OCI-LY1 (cell line): ENCODE measurements at regions not wholly inside any gene's neighbourhood (a gene's known extent, or its start where the extent isn't known, plus 50 kb on each side); places are given as distances from the start of the nearest gene placed in this dataset.

Experiments used
- EZH2 ChIP-seq: fragments of 200-600 bp; sonication (generic), shearing (Covaris generic); IDR thresholded peaks from 2 replicates; pipeline ENCODE4 v1.8.0; 2017; ENCODE audit warnings: borderline replicate concordance, mixed run types, mild to moderate bottlenecking, antibody characterized with exemption, low read length, moderate library complexity, mixed read lengths
- TF ChIP-seq, protein P1 (sequence below): fragments of 200-600 bp; sonication (generic), shearing (Covaris generic); IDR thresholded peaks from 2 replicates; pipeline ENCODE4 v1.5.1; 2017; ENCODE audit warnings: mild to moderate bottlenecking, antibody characterized with exemption, low read length, moderate library complexity, mixed read lengths

DNA sequence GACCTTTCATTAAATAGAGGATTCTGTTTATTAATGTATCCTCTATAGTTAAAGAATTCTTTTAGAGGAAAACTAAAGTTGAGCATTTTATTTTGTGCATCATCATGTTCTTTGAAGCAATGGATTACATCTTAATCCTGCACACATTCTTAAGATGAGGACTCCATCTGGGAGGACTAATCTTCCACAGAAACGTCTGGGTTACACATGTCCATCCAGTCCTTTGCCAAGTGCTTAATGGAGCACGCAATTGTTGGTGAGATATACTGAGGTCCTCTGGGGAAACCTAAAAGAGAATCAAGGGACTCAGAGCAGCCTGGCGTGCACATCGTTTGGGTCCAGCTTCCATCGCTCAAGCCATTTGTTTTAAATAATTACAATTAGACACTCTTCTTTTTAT lies 115.1 kb upstream of the SFRP2 start:
- TF ChIP-seq, protein P1, sequence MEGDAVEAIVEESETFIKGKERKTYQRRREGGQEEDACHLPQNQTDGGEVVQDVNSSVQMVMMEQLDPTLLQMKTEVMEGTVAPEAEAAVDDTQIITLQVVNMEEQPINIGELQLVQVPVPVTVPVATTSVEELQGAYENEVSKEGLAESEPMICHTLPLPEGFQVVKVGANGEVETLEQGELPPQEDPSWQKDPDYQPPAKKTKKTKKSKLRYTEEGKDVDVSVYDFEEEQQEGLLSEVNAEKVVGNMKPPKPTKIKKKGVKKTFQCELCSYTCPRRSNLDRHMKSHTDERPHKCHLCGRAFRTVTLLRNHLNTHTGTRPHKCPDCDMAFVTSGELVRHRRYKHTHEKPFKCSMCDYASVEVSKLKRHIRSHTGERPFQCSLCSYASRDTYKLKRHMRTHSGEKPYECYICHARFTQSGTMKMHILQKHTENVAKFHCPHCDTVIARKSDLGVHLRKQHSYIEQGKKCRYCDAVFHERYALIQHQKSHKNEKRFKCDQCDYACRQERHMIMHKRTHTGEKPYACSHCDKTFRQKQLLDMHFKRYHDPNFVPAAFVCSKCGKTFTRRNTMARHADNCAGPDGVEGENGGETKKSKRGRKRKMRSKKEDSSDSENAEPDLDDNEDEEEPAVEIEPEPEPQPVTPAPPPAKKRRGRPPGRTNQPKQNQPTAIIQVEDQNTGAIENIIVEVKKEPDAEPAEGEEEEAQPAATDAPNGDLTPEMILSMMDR, result no peak
- no peak for TF ChIP-seq EZH2
